ENCODE measurements at regions not wholly inside any gene's neighbourhood (a gene's known extent, or its start where the extent isn't known, plus 50 kb on each side); places are given as distances from the start of the nearest gene placed in this dataset.

GRCh38 chr5:86858442-86858841, 240.7 kb downstream of the COX7C start:
- Histone ChIP-seq H3K4me1 (ENCODE audit: insufficient read depth, insufficient read length) (no peaks in the 10 kb centered on the region), H3K27me3 (ENCODE audit: insufficient read depth, insufficient read length) (no peaks in the 10 kb centered on the region), H3K9ac (ENCODE audit: insufficient read length, low read depth) (no peak overlapping the region), H3K4me3 (ENCODE audit: insufficient read length, low read depth) (no peak overlapping the region), H3K36me3 (ENCODE audit: insufficient read depth, insufficient read length, low read length) (no peaks in the 10 kb centered on the region), H3K9me3 (ENCODE audit: insufficient read depth, low read length) (no peaks in the 10 kb centered on the region)
- DNase-seq (ENCODE audit: low read depth, low spot score): no peak
- TF ChIP-seq ZNF274 (IDR thresholded peaks at IDR 0.05; ENCODE audit: low read depth, low read length) (no peak), YY1 (IDR thresholded peaks at IDR 0.05; ENCODE audit: insufficient read depth, insufficient read length) (no peak), SUZ12 (IDR thresholded peaks at IDR 0.05; ENCODE audit: extremely low read depth, insufficient read depth, insufficient read length) (no peak)

GRCh38 chr5:86861512-86861911, 243.8 kb downstream of the COX7C start:
- H3K27me3 ChIP-seq (ENCODE audit: insufficient read depth, insufficient read length): no peaks in the 10 kb centered on the region
- no peaks in the 10 kb centered on the region for H3K36me3 ChIP-seq (ENCODE audit: insufficient read depth, insufficient read length, low read length)
- H3K9ac ChIP-seq (ENCODE audit: insufficient read length, low read depth): no peak overlapping the region
- no peaks in the 10 kb centered on the region for H3K4me1 ChIP-seq (ENCODE audit: insufficient read depth, insufficient read length)
- no peak for DNase-seq (ENCODE audit: low read depth, low spot score)
- H3K9me3 ChIP-seq (ENCODE audit: insufficient read depth, low read length): no peaks in the 10 kb centered on the region
- TF ChIP-seq SUZ12 (IDR thresholded peaks at IDR 0.05; ENCODE audit: extremely low read depth, insufficient read depth, insufficient read length) (no peak), ZNF274 (IDR thresholded peaks at IDR 0.05; ENCODE audit: low read depth, low read length) (no peak), YY1 (IDR thresholded peaks at IDR 0.05; ENCODE audit: insufficient read depth, insufficient read length) (no peak)
- no peak overlapping the region for H3K4me3 ChIP-seq (ENCODE audit: insufficient read length, low read depth)

- Histone ChIP-seq H3K4me1 (ENCODE audit: insufficient read depth, insufficient read length) (no peaks in the 10 kb centered on the region), H3K4me3 (ENCODE audit: insufficient read length, low read depth) (no peak overlapping the region), H3K27me3 (ENCODE audit: insufficient read depth, insufficient read length) (no peaks in the 10 kb centered on the region), H3K9ac (ENCODE audit: insufficient read length, low read depth) (no peak overlapping the region), H3K9me3 (ENCODE audit: insufficient read depth, low read length) (no peaks in the 10 kb centered on the region), H3K36me3 (ENCODE audit: insufficient read depth, insufficient read length, low read length) (no peaks in the 10 kb centered on the region)
- TF ChIP-seq YY1 (IDR thresholded peaks at IDR 0.05; ENCODE audit: insufficient read depth, insufficient read length) (no peak), ZNF274 (IDR thresholded peaks at IDR 0.05; ENCODE audit: low read depth, low read length) (no peak), SUZ12 (IDR thresholded peaks at IDR 0.05; ENCODE audit: extremely low read depth, insufficient read depth, insufficient read length) (no peak)
- no peak for DNase-seq (ENCODE audit: low read depth, low spot score)
Observed at GRCh38 chr5:86862093-86862492, 244.4 kb downstream of the COX7C start.

- no peak overlapping the region for H3K4me3 ChIP-seq (ENCODE audit: insufficient read length, low read depth)
- DNase-seq (ENCODE audit: low read depth, low spot score): no peak
- TF ChIP-seq SUZ12 (IDR thresholded peaks at IDR 0.05; ENCODE audit: extremely low read depth, insufficient read depth, insufficient read length) (no peak), YY1 (IDR thresholded peaks at IDR 0.05; ENCODE audit: insufficient read depth, insufficient read length) (no peak), ZNF274 (IDR thresholded peaks at IDR 0.05; ENCODE audit: low read depth, low read length) (no peak)
Observed at GRCh38 chr5:86864051-86864450, 246.3 kb downstream of the COX7C start.

GRCh38 chr5:86865256-86865785, 247.6 kb downstream of the COX7C start:
- TF ChIP-seq ZNF274 (IDR thresholded peaks at IDR 0.05; ENCODE audit: low read depth, low read length) (no peak), SUZ12 (IDR thresholded peaks at IDR 0.05; ENCODE audit: extremely low read depth, insufficient read depth, insufficient read length) (no peak), YY1 (IDR thresholded peaks at IDR 0.05; ENCODE audit: insufficient read depth, insufficient read length) (no peak)
- H3K9ac ChIP-seq (ENCODE audit: insufficient read length, low read depth): no peak overlapping the region
- no peak for DNase-seq (ENCODE audit: low read depth, low spot score)
- H3K4me3 ChIP-seq (ENCODE audit: insufficient read length, low read depth): no peak overlapping the region
- no peaks in the 10 kb centered on the region for H3K4me1 ChIP-seq (ENCODE audit: insufficient read depth, insufficient read length)
- H3K9me3 ChIP-seq (ENCODE audit: insufficient read depth, low read length): no peaks in the 10 kb centered on the region
- no peaks in the 10 kb centered on the region for H3K27me3 ChIP-seq (ENCODE audit: insufficient read depth, insufficient read length)
- H3K36me3 ChIP-seq (ENCODE audit: insufficient read depth, insufficient read length, low read length): no peaks in the 10 kb centered on the region

More at GRCh38 chr5:86864051-86864450, 246.3 kb downstream of the COX7C start:
- Histone ChIP-seq H3K9me3 (ENCODE audit: insufficient read depth, low read length) (no peaks in the 10 kb centered on the region), H3K9ac (ENCODE audit: insufficient read length, low read depth) (no peak overlapping the region), H3K27me3 (ENCODE audit: insufficient read depth, insufficient read length) (no peaks in the 10 kb centered on the region), H3K4me1 (ENCODE audit: insufficient read depth, insufficient read length) (no peaks in the 10 kb centered on the region), H3K36me3 (ENCODE audit: insufficient read depth, insufficient read length, low read length) (no peaks in the 10 kb centered on the region)

- TF ChIP-seq YY1 (IDR thresholded peaks at IDR 0.05; ENCODE audit: insufficient read depth, insufficient read length) (no peak), ZNF274 (IDR thresholded peaks at IDR 0.05; ENCODE audit: low read depth, low read length) (no peak), SUZ12 (IDR thresholded peaks at IDR 0.05; ENCODE audit: extremely low read depth, insufficient read depth, insufficient read length) (no peak)
- no peaks in the 10 kb centered on the region for H3K27me3 ChIP-seq (ENCODE audit: insufficient read depth, insufficient read length)
- no peak for DNase-seq (ENCODE audit: low read depth, low spot score)
- no peak overlapping the region for H3K4me3 ChIP-seq (ENCODE audit: insufficient read length, low read depth)
- no peaks in the 10 kb centered on the region for H3K36me3 ChIP-seq (ENCODE audit: insufficient read depth, insufficient read length, low read length)
- no peak overlapping the region for H3K9ac ChIP-seq (ENCODE audit: insufficient read length, low read depth)
- H3K4me1 ChIP-seq (ENCODE audit: insufficient read depth, insufficient read length): no peaks in the 10 kb centered on the region
- H3K9me3 ChIP-seq (ENCODE audit: insufficient read depth, low read length): no peaks in the 10 kb centered on the region
Observed at GRCh38 chr5:86866036-86866435, 248.3 kb downstream of the COX7C start.

- H3K36me3 ChIP-seq (ENCODE audit: insufficient read depth, insufficient read length, low read length): no peaks in the 10 kb centered on the region
- no peak overlapping the region for H3K4me3 ChIP-seq (ENCODE audit: insufficient read length, low read depth)
- no peak for TF ChIP-seq ZNF274 (IDR thresholded peaks at IDR 0.05; ENCODE audit: low read depth, low read length)
- no peak for TF ChIP-seq YY1 (IDR thresholded peaks at IDR 0.05; ENCODE audit: insufficient read depth, insufficient read length)
- TF ChIP-seq SUZ12 (IDR thresholded peaks at IDR 0.05; ENCODE audit: extremely low read depth, insufficient read depth, insufficient read length): no peak
- no peak for DNase-seq (ENCODE audit: low read depth, low spot score)
- H3K4me1 ChIP-seq (ENCODE audit: insufficient read depth, insufficient read length): no peaks in the 10 kb centered on the region
- H3K9ac ChIP-seq (ENCODE audit: insufficient read length, low read depth): no peak overlapping the region
- no peaks in the 10 kb centered on the region for H3K27me3 ChIP-seq (ENCODE audit: insufficient read depth, insufficient read length)
- H3K9me3 ChIP-seq (ENCODE audit: insufficient read depth, low read length): no peaks in the 10 kb centered on the region
Observed at GRCh38 chr5:86869268-86869667, 251.5 kb downstream of the COX7C start.

All from NT2/D1 (cell line).